MV-4-11 (cell line): ENCODE measurements at regions not wholly inside any gene's neighbourhood (a gene's known extent, or its start where the extent isn't known, plus 50 kb on each side); places are given as distances from the start of the nearest gene placed in this dataset.

ENCODE experiments used
- DNase-seq: peaks from one replicate; lab custom pipeline; 2025; lab: John Stamatoyannopoulos, UW

- DNase-seq = peak; percentile 70
Measured at GRCh38 chr19:46546194-46546896, 50.7 kb upstream of the PNMA8B start.

GRCh38 chr19:46550684-46551083, 50.4 kb upstream of the CALM3 start:
- no peak for DNase-seq

DNA sequence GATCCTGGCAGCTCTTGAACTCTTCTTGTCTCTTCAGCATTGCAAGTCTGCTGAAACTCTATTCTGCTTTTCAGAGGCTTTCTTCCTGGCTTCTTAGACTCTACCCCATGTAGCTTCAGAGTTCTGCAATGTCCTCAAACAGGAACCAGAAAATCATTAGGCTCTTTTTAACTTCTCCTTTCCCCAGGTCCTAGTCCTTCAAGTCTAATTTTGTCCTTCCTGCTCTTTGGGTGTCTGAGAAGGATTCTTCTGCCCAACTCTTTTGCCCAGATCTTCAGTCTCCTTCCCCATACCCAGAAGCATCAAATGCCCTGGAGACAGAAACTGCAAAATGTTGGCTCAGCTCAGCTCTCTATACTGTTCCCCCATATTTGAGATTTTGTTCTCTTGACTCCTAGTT, 50.0 kb upstream of the CALM3 start:
- peak; percentile 98 for DNase-seq
